Cardiac muscle cell (in vitro differentiated cells and primary cell): ENCODE measurements at regions not wholly inside any gene's neighbourhood (a gene's known extent, or its start where the extent isn't known, plus 50 kb on each side); places are given as distances from the start of the nearest gene placed in this dataset.

Experiments
- DNase-seq, 2 donors: peaks; one replicate each; pipeline versions ENCODE4 v3.0.0 to v3.0.0-alpha.2; 2010 to 2017; ENCODE audit warnings: low read depth in 1 of 2, low spot score in 1 of 2
- H3K27ac ChIP-seq: fragments of 200-600 bp; sonication (generic); 2 replicates; pipeline ENCODE4 v1.5.1; 2016
- H3K27me3 ChIP-seq: fragments of 200-600 bp; sonication (generic); 2 replicates; pipeline ENCODE4 v1.6.0; 2016; ENCODE audit warnings: control low read depth
- H3K36me3 ChIP-seq: fragments of 200-600 bp; sonication (generic); 2 replicates; pipeline ENCODE4 v1.5.1; 2016; ENCODE audit warnings: control low read depth
- H3K4me1 ChIP-seq: fragments of 200-600 bp; sonication (generic); 2 replicates; pipeline ENCODE4 v1.8.1; 2017; ENCODE audit warnings: low read depth, mild to moderate bottlenecking, mixed run types
- H3K4me3 ChIP-seq: fragments of 200-600 bp; sonication (generic); 2 replicates; pipeline ENCODE4 v1.5.1; 2016; ENCODE audit warnings: mild to moderate bottlenecking
- H3K9me3 ChIP-seq: fragments of 200-600 bp; sonication (generic); 2 replicates; pipeline ENCODE4 v1.5.1; 2017; ENCODE audit warnings: low read depth, mild to moderate bottlenecking, control low read depth
- TF ChIP-seq, protein P1 (sequence below): IDR thresholded peaks from 2 replicates; pipeline ENCODE4 v1.5.1; 2012; ENCODE audit warnings: low read depth, mild to moderate bottlenecking, low read length

DNA sequence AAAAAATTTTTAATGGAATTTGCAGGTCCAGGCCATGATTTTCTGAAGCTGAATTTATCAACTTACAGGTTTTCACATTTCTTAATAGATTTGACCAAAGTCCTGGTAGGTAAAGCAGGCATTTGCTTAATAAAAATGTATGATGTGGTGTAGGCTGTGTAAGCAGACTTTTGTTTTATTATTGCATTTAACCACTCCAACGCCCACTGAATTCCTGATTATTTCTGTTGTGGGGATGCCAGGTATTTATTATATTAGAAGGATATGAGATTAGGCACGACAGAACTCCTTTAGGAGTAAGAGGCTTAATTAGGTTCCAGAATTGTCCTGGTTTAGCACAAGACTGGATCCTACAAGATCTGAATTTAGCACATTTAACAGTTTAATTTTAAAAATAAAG is 111.1 kb downstream of the ADCYAP1 start:
- H3K27ac ChIP-seq: no peak overlapping the region
- peaks cover 18% of the 10 kb centered on the region for H3K4me1 ChIP-seq
- no peak overlapping the region for H3K4me3 ChIP-seq
- H3K9me3 ChIP-seq: no peaks in the 10 kb centered on the region
- TF ChIP-seq, protein P1, sequence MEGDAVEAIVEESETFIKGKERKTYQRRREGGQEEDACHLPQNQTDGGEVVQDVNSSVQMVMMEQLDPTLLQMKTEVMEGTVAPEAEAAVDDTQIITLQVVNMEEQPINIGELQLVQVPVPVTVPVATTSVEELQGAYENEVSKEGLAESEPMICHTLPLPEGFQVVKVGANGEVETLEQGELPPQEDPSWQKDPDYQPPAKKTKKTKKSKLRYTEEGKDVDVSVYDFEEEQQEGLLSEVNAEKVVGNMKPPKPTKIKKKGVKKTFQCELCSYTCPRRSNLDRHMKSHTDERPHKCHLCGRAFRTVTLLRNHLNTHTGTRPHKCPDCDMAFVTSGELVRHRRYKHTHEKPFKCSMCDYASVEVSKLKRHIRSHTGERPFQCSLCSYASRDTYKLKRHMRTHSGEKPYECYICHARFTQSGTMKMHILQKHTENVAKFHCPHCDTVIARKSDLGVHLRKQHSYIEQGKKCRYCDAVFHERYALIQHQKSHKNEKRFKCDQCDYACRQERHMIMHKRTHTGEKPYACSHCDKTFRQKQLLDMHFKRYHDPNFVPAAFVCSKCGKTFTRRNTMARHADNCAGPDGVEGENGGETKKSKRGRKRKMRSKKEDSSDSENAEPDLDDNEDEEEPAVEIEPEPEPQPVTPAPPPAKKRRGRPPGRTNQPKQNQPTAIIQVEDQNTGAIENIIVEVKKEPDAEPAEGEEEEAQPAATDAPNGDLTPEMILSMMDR: no peak
- H3K36me3 ChIP-seq: no peaks in the 10 kb centered on the region
- DNase-seq: peak in 1 of 2 donors; percentile 33
- H3K27me3 ChIP-seq: no peaks in the 10 kb centered on the region

DNA sequence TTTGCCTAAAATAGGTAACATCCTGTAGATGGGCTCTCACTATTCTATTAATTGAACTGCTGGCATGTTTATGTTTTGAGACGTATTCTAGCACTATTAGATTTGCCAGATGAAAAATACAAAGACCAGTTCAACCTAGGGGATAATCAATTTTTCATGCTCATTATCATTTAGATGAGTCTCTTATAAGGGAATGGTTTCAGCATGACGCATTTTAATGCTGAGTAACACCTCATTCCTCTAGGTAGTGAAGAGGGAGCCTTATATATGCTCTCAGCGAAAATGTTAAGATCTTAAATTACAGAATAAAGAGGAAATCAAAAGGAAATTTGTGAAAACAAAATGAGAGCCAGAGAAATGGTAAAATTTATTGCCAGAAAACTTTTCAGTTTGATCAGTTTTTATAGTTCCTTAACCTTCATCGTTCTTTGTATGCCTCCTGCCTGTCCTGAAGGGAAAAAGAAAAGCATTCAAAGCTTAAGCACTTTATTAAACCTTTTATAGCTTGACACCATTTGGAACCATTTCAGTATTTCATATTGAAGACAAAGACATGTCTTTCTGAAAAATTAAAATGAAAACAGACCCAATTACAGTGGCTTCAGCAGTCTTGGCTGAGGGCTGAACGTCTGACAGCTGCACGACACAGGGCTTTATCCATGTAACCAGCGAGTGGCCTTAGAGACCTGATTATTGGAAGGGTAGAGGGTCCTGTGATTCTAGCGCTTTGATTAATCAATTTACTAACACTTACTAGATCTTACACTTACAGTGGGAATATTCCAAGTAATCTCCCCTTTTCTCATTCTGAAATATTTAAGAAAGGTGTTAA is 112.8 kb downstream of the ADCYAP1 start:
- H3K4me3 ChIP-seq: no peak overlapping the region
- H3K4me1 ChIP-seq: peaks cover 18% of the 10 kb centered on the region
- TF ChIP-seq, protein P1: no peak
- no peaks in the 10 kb centered on the region for H3K27me3 ChIP-seq
- no peak overlapping the region for H3K27ac ChIP-seq
- DNase-seq: no peak
- no peaks in the 10 kb centered on the region for H3K36me3 ChIP-seq
- no peaks in the 10 kb centered on the region for H3K9me3 ChIP-seq

DNA sequence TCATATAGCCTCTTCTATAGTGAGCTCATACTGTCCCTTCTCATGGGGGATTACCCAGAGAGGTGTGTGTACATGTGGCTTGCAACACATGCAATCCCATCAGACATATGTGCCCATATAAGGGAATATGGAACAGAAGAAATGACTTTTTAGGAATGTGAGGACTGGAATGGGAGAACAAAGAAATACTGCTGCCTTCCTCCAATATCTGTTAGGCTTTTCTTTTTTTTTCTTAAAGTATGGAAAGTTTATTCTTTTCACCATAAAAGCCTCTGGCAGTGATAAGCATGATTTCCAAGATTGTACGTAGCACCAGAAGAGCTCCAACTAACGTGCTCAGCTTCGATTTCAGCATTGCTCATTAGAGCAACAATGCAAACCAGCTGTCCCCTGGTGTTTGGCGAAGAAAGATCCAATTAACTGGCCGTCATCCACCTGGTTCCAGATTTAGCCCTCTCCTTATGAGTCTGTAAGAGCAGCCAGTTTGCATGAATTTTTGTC is 113.6 kb downstream of the ADCYAP1 start:
- DNase-seq: peak in 1 of 2 donors; percentile 83
- Histone ChIP-seq H3K4me3 (no peak overlapping the region), H3K36me3 (no peaks in the 10 kb centered on the region), H3K27me3 (no peaks in the 10 kb centered on the region), H3K9me3 (no peaks in the 10 kb centered on the region), H3K27ac (no peak overlapping the region), H3K4me1 (peaks cover 18% of the 10 kb centered on the region)
- TF ChIP-seq, protein P1: no peak

DNA sequence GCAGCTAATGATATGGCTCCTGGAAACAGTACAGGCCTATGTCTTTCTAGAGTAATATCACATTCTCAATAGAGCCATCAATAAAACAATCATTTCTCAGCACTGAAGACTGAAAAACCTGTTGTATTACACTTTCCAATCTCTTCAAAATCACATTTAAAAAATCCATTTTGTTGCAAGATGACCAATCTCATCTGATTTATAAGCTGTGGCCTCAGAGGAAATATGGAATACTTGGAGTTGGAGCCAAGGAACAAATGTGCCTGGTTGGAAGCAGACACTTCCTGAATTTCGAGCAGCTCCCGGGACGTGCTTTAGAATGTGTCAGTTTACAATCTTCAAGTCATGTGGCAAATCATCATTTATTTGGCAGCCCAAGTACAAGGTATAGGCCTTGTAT is 114.5 kb downstream of the ADCYAP1 start:
- Histone ChIP-seq H3K9me3 (no peaks in the 10 kb centered on the region), H3K36me3 (no peaks in the 10 kb centered on the region), H3K27me3 (no peaks in the 10 kb centered on the region), H3K4me1 (peaks cover 18% of the 10 kb centered on the region), H3K27ac (no peak overlapping the region), H3K4me3 (no peak overlapping the region)
- DNase-seq: no peak
- TF ChIP-seq, protein P1: no peak

DNA sequence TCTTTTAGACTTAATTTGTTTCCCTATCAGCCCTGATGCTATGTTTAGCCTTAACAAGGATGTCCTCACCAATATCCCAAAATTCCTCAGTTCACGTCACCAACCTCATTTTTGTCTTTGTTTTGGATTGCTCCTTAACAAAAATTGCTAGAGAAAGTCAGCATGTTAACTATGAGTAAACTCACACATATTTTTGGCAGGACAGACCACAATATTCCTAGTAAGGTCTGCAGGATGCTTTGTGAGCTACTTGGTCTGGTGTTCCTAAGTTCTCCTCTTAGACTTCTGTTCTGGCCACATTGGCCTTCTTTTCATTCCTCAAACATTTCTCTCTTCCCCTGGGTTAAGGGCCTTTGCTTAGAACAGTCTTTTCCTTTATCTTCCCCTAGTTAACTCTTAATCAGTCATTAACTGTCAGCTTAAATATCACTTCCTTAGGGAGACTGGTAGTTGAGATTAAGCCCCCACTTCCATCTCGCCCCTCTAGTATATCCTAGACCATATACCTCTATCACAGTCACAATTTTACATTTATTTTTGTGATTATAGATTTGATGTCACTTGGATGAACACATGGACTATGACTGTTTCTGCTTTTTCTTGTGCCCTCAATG is 116.2 kb downstream of the ADCYAP1 start:
- no peaks in the 10 kb centered on the region for H3K27me3 ChIP-seq
- TF ChIP-seq, protein P1: no peak
- no peak for DNase-seq
- peaks cover 12% of the 10 kb centered on the region for H3K4me1 ChIP-seq
- no peak overlapping the region for H3K4me3 ChIP-seq
- H3K9me3 ChIP-seq: no peaks in the 10 kb centered on the region
- no peaks in the 10 kb centered on the region for H3K36me3 ChIP-seq
- no peak overlapping the region for H3K27ac ChIP-seq
